Testis (tissue), 2 donors: ENCODE measurements at regions not wholly inside any gene's neighbourhood (a gene's known extent, or its start where the extent isn't known, plus 50 kb on each side); places are given as distances from the start of the nearest gene placed in this dataset.

Experiments used
- CTCF ChIP-seq, 3 experiments: fragments of 450-650 bp in 2 of 3; fragments of 200-600 bp in 1 of 3; sonication (generic) in 1 of 3; IDR thresholded peaks; one replicate each; pipeline ENCODE4 v1.5.1; 2016 to 2019; ENCODE audit warnings: antibody characterized with exemption in 3 of 3, mild to moderate bottlenecking in 2 of 3, moderate library complexity in 1 of 3
- POLR2A ChIP-seq: fragments of 450-650 bp; IDR thresholded peaks from one replicate; pipeline ENCODE4 v1.6.1; 2017; ENCODE audit warnings: antibody characterized with exemption, mild to moderate bottlenecking, moderate library complexity

GRCh38 chr13:106789911-106790310 lies 222.0 kb upstream of the ARGLU1 start:
- TF ChIP-seq CTCF (IDR thresholded peaks at IDR 0.05) (no peak), POLR2A (no peak)
